RWPE2 (cell line): ENCODE measurements at regions not wholly inside any gene's neighbourhood (a gene's known extent, or its start where the extent isn't known, plus 50 kb on each side); places are given as distances from the start of the nearest gene placed in this dataset.
A peak's percentile ranks its signal among the peaks of the same experiment; 100 is the strongest.

Source experiments
- ATAC-seq: fragments of 200-7000 bp; cut with Tn5 transposase; 3 replicates; pipeline ENCODE4 v1.9.1; 2021; ENCODE audit warnings: low read depth
- DNase-seq: peaks from one replicate; pipeline ENCODE4 v3.0.0-alpha.2; 2020; ENCODE audit warnings: low spot score
- H3K27ac ChIP-seq: fragments of 450-650 bp; 2 replicates; pipeline ENCODE4 v1.5.1; 2017; ENCODE audit warnings: mild to moderate bottlenecking; ENCODE audit not compliant: poor library complexity, severe bottlenecking
- H3K27me3 ChIP-seq: fragments of 250-450 bp; sonication (Bioruptor Pico); 2 replicates; pipeline ENCODE4 v1.5.1; 2021; ENCODE audit warnings: mild to moderate bottlenecking, moderate library complexity; ENCODE audit not compliant: insufficient read depth, poor library complexity, severe bottlenecking
- H3K36me3 ChIP-seq: fragments of 250-450 bp; sonication (Bioruptor Pico); 2 replicates; pipeline ENCODE4 v1.5.1; 2020; ENCODE audit warnings: low read depth, mild to moderate bottlenecking, moderate library complexity
- H3K4me1 ChIP-seq: fragments of 250-450 bp; sonication (Bioruptor Pico); 2 replicates; pipeline ENCODE4 v1.5.1; 2021; ENCODE audit warnings: mild to moderate bottlenecking, moderate library complexity; ENCODE audit not compliant: insufficient read depth, poor library complexity, severe bottlenecking
- H3K4me3 ChIP-seq: fragments of 250-450 bp; sonication (Bioruptor Pico); 2 replicates; pipeline ENCODE4 v1.5.1; 2021; ENCODE audit warnings: mild to moderate bottlenecking, moderate library complexity; ENCODE audit not compliant: severe bottlenecking
- H3K9me3 ChIP-seq: fragments of 250-450 bp; sonication (Bioruptor Pico); 2 replicates; pipeline ENCODE4 v1.5.1; 2021; ENCODE audit warnings: mild to moderate bottlenecking, moderate library complexity; ENCODE audit not compliant: severe bottlenecking
- CTCF ChIP-seq: fragments of 450-650 bp; IDR thresholded peaks from one replicate; pipeline ENCODE4 v1.5.1; 2017; ENCODE audit warnings: mild to moderate bottlenecking, moderate library complexity; ENCODE audit not compliant: poor library complexity, severe bottlenecking

- no peaks in the 10 kb centered on the region for H3K4me1 ChIP-seq
- ATAC-seq (no peak), DNase-seq (no peak)
- H3K4me3 ChIP-seq = no peak overlapping the region
- no peak overlapping the region for H3K27ac ChIP-seq
- H3K9me3 ChIP-seq = no peaks in the 10 kb centered on the region
- H3K36me3 ChIP-seq = no peaks in the 10 kb centered on the region
- H3K27me3 ChIP-seq = no peaks in the 10 kb centered on the region
- no peak for TF ChIP-seq CTCF
Observed at GRCh38 chr18:30343090-30343489, 699.5 kb downstream of the DSC3 start.

GRCh38 chr18:30342675-30343074 is 699.9 kb downstream of the DSC3 start:
- no peak for TF ChIP-seq CTCF
- Histone ChIP-seq H3K27ac (no peak overlapping the region), H3K27me3 (no peaks in the 10 kb centered on the region), H3K4me1 (no peaks in the 10 kb centered on the region), H3K4me3 (no peak overlapping the region), H3K9me3 (no peaks in the 10 kb centered on the region), H3K36me3 (no peaks in the 10 kb centered on the region)
- DNase-seq (no peak), ATAC-seq (no peak)

GRCh38 chr18:30334781-30335180 is 707.8 kb downstream of the DSC3 start:
- Histone ChIP-seq H3K4me3 (no peak overlapping the region), H3K36me3 (no peaks in the 10 kb centered on the region), H3K27me3 (no peaks in the 10 kb centered on the region), H3K27ac (no peak overlapping the region), H3K4me1 (no peaks in the 10 kb centered on the region), H3K9me3 (no peaks in the 10 kb centered on the region)
- DNase-seq (no peak), ATAC-seq (no peak)
- no peak for TF ChIP-seq CTCF

- TF ChIP-seq CTCF = no peak
- Histone ChIP-seq H3K36me3 (no peaks in the 10 kb centered on the region), H3K4me1 (no peaks in the 10 kb centered on the region), H3K27me3 (no peaks in the 10 kb centered on the region), H3K4me3 (no peak overlapping the region), H3K27ac (no peak overlapping the region), H3K9me3 (no peaks in the 10 kb centered on the region)
- DNase-seq (no peak), ATAC-seq (no peak)
Observed at GRCh38 chr18:30333310-30333709, 709.2 kb downstream of the DSC3 start.

GRCh38 chr18:30328839-30329238 is 713.7 kb downstream of the DSC3 start:
- no peak overlapping the region for H3K4me3 ChIP-seq
- no peak for TF ChIP-seq CTCF
- H3K36me3 ChIP-seq = no peaks in the 10 kb centered on the region
- H3K9me3 ChIP-seq = no peaks in the 10 kb centered on the region
- no peaks in the 10 kb centered on the region for H3K27me3 ChIP-seq
- H3K4me1 ChIP-seq = no peaks in the 10 kb centered on the region
- ATAC-seq (peak; percentile 74), DNase-seq (no peak)
- no peak overlapping the region for H3K27ac ChIP-seq
